Breast epithelium (tissue), 3 donors: ENCODE measurements at regions not wholly inside any gene's neighbourhood (a gene's known extent, or its start where the extent isn't known, plus 50 kb on each side); places are given as distances from the start of the nearest gene placed in this dataset.

Experiments
- CTCF ChIP-seq, 3 donors: fragments of 450-650 bp; IDR thresholded peaks; one replicate each; pipeline ENCODE4 v1.5.1; 2016 to 2017; ENCODE audit warnings: antibody characterized with exemption in 3 of 3, mild to moderate bottlenecking in 3 of 3, moderate library complexity in 3 of 3
- POLR2A ChIP-seq: fragments of 450-650 bp; IDR thresholded peaks from one replicate; pipeline ENCODE4 v1.6.1; 2016; ENCODE audit warnings: antibody characterized with exemption, mild to moderate bottlenecking, moderate library complexity
- POLR2AphosphoS5 ChIP-seq, 3 donors: sonication (generic); formaldehyde crosslinking; IDR thresholded peaks; one replicate each; pipeline ENCODE4 v1.6.1; 2017; ENCODE audit warnings: antibody characterized with exemption in 3 of 3

- TF ChIP-seq CTCF (IDR thresholded peaks at IDR 0.05), result no peak
- no peak for TF ChIP-seq POLR2A
- no peak for TF ChIP-seq POLR2AphosphoS5 (IDR thresholded peaks at IDR 0.05)
Measured at GRCh38 chr14:56004786-56005185, 113.4 kb upstream of the PELI2 start.
